ENCODE measurements at regions not wholly inside any gene's neighbourhood (a gene's known extent, or its start where the extent isn't known, plus 50 kb on each side); places are given as distances from the start of the nearest gene placed in this dataset.
A peak's percentile ranks its signal among the peaks of the same experiment; 100 is the strongest.

GRCh38 chr2:71787476-71788185 is 334.3 kb downstream of the DYSF start:
- DNase-seq: no peak
- TF ChIP-seq, protein P1, sequence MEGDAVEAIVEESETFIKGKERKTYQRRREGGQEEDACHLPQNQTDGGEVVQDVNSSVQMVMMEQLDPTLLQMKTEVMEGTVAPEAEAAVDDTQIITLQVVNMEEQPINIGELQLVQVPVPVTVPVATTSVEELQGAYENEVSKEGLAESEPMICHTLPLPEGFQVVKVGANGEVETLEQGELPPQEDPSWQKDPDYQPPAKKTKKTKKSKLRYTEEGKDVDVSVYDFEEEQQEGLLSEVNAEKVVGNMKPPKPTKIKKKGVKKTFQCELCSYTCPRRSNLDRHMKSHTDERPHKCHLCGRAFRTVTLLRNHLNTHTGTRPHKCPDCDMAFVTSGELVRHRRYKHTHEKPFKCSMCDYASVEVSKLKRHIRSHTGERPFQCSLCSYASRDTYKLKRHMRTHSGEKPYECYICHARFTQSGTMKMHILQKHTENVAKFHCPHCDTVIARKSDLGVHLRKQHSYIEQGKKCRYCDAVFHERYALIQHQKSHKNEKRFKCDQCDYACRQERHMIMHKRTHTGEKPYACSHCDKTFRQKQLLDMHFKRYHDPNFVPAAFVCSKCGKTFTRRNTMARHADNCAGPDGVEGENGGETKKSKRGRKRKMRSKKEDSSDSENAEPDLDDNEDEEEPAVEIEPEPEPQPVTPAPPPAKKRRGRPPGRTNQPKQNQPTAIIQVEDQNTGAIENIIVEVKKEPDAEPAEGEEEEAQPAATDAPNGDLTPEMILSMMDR (IDR thresholded peaks at IDR 0.05): no peak
- no peaks in the 10 kb centered on the region for H3K9me3 Mint-ChIP-seq
- peaks cover 61% of the 10 kb centered on the region for H3K27me3 Mint-ChIP-seq (ENCODE audit: low read depth, poor library complexity)
- H3K4me3 Mint-ChIP-seq: no peak overlapping the region
- peaks cover 35% of the 10 kb centered on the region for H3K4me1 Mint-ChIP-seq
- no peaks in the 10 kb centered on the region for H3K36me3 Mint-ChIP-seq (ENCODE audit: low read depth)
- no peak overlapping the region for H3K27ac Mint-ChIP-seq

DNA sequence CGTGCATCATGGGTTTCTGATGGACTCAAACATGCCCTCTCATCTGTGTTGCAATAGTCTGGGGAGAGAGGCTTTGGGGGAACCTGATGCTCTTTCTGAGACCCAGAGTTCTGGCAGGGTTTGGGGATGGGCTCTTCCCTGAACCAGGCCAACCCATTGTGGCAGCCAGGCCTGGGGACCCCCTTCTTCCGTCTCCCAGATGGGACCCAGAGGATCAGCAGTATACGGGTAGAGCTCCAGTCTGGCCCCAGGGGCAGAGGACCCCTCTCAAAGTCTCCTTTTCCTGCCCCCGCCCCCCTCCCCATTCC is 333.7 kb downstream of the DYSF start:
- TF ChIP-seq, protein P1 (IDR thresholded peaks at IDR 0.05): no peak
- no peaks in the 10 kb centered on the region for H3K9me3 Mint-ChIP-seq

GRCh38 chr2:71786291-71787107 is 333.1 kb downstream of the DYSF start:
- Mint-ChIP-seq H3K4me3 (no peak overlapping the region), H3K27me3 (ENCODE audit: low read depth, poor library complexity) (peaks cover 60% of the 10 kb centered on the region), H3K36me3 (ENCODE audit: low read depth) (no peaks in the 10 kb centered on the region), H3K9me3 (no peaks in the 10 kb centered on the region), H3K27ac (no peak overlapping the region), H3K4me1 (peaks cover 35% of the 10 kb centered on the region)
- DNase-seq: no peak
- TF ChIP-seq, protein P1 (IDR thresholded peaks at IDR 0.05): no peak

More for the DNA sequence above, 333.7 kb downstream of the DYSF start:
- DNase-seq: no peak
- Mint-ChIP-seq H3K36me3 (ENCODE audit: low read depth) (no peaks in the 10 kb centered on the region), H3K27ac (no peak overlapping the region), H3K4me1 (peaks cover 35% of the 10 kb centered on the region), H3K27me3 (ENCODE audit: low read depth, poor library complexity) (peaks cover 57% of the 10 kb centered on the region), H3K4me3 (no peak overlapping the region)

DNA sequence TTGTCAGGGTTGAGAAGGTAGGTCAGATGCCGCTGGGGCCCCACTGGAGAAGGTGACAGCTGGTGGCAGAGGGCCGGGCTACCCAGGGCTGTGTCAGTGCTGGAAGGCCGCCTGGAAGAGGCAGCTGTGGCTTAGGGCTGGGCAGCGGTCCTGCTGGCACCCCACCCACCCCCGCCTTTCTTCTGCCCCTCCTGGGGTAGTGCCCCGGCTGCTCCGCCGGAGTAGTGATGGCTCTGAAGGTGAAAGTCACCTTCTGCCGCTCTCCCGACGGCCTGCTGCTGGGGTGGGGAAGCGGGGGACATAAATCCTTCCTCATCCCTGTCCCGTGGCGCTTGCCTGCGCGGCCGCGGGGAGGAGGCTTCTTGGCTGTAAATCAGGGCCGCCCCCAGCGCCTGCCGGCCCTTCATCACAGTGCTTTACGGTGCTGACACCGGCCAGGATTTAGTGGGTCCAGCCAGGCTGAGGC is 332.2 kb downstream of the DYSF start:
- Mint-ChIP-seq H3K27ac (no peak overlapping the region), H3K36me3 (ENCODE audit: low read depth) (no peaks in the 10 kb centered on the region), H3K4me1 (peaks cover 31% of the 10 kb centered on the region), H3K27me3 (ENCODE audit: low read depth, poor library complexity) (peaks cover 69% of the 10 kb centered on the region), H3K4me3 (no peak overlapping the region), H3K9me3 (no peaks in the 10 kb centered on the region)
- peak; percentile 79 for DNase-seq
- TF ChIP-seq, protein P1 (IDR thresholded peaks at IDR 0.05): no peak

DNA sequence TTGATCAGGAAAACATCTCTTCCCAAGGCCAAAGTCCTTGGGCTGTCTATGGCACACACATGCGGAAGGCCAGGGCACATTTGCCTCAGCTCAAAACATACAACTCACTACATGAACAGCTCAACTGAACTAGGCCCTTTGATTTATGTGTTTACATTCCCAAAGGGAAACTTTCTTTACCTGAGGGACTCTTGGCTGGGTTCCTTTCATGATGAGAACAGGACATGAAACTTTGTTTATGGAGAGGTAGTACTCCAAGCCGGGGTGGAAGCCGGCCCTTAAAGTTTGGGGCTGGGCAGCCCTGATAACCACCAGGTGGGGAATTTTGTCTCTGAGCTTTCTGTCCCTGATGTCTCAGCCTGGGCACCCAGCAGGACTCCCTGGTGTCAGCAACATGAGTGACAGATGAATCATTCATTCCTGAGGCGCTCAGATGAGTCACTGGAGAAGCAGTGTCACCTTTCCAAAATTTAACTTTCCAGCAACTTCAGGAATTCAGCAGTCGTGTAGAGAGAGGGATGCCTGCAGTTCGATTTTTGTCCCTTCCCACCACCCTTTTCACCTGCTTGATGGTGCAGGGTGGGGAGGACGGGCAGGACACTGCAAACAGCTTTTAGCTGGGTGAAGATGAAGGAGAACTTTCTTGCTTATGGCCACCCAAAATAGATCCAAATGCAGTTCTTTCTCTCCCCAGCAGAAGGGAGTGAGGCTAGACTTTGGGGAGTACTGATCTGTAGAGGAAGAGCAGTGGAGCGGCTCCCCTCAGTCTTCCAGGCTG is 331.6 kb downstream of the DYSF start:
- TF ChIP-seq, protein P1 (IDR thresholded peaks at IDR 0.05): no peak
- no peak overlapping the region for H3K27ac Mint-ChIP-seq
- DNase-seq: no peak
- H3K27me3 Mint-ChIP-seq (ENCODE audit: low read depth, poor library complexity): peaks cover 75% of the 10 kb centered on the region
- no peak overlapping the region for H3K4me3 Mint-ChIP-seq
- peaks cover 29% of the 10 kb centered on the region for H3K4me1 Mint-ChIP-seq
- no peaks in the 10 kb centered on the region for H3K36me3 Mint-ChIP-seq (ENCODE audit: low read depth)
- H3K9me3 Mint-ChIP-seq: no peaks in the 10 kb centered on the region

Data from nephron progenitor cell (in vitro differentiated cells).